Calu3 (cell line): ENCODE measurements at regions not wholly inside any gene's neighbourhood (a gene's known extent, or its start where the extent isn't known, plus 50 kb on each side); places are given as distances from the start of the nearest gene placed in this dataset.

Source experiments
- BruUV-seq: library from RNA; stranded (reverse); fragments of 400-500 nt; replicated peaks from 2 replicates; lab custom pipeline; 2021; lab: Mats Ljungman, UMichigan
- CTCF ChIA-PET: fragments of 300-600 bp; sonication (Branson Sonifier 250); formaldehyde crosslinking; loops from one replicate; lab custom pipeline; 2022; ENCODE audit warnings: antibody characterized with exemption; lab: Charles Lee
- DNase-seq: peaks from one replicate; pipeline ENCODE4 v3.0.0; 2022
- H3K27ac Mint-ChIP-seq: one replicate; pipeline ENCODE4 v1.8.0; 2022; ENCODE audit warnings: mixed read lengths; ENCODE audit not compliant: unreplicated experiment
- H3K27me3 Mint-ChIP-seq: one replicate; pipeline ENCODE4 v1.8.0; 2022; ENCODE audit warnings: mixed read lengths; ENCODE audit not compliant: unreplicated experiment
- H3K36me3 Mint-ChIP-seq: one replicate; pipeline ENCODE4 v1.8.0; 2022; ENCODE audit warnings: mild to moderate bottlenecking, moderate library complexity, mixed read lengths; ENCODE audit not compliant: insufficient read depth, unreplicated experiment
- H3K4me1 Mint-ChIP-seq: one replicate; pipeline ENCODE4 v1.8.0; 2022; ENCODE audit warnings: mild to moderate bottlenecking, low read depth, mixed read lengths; ENCODE audit not compliant: unreplicated experiment
- H3K4me3 Mint-ChIP-seq: one replicate; pipeline ENCODE4 v1.8.0; 2022; ENCODE audit warnings: mild to moderate bottlenecking, low read depth, moderate library complexity, mixed read lengths; ENCODE audit not compliant: unreplicated experiment
- H3K9me3 Mint-ChIP-seq: one replicate; pipeline ENCODE4 v1.8.0; 2022; ENCODE audit warnings: low read depth, mixed read lengths; ENCODE audit not compliant: unreplicated experiment
- CTCF ChIP-seq: fragments of 200-600 bp; IDR thresholded peaks from one replicate; pipeline ENCODE4 v1.8.0; 2022; ENCODE audit warnings: antibody characterized with exemption; ENCODE audit not compliant: unreplicated experiment
- intact Hi-C: fragments of 100-400 bp; cut with micrococcal nuclease; formaldehyde crosslinking; loops from one replicate; pipeline ENCODE4 v1.10.0; 2022; ENCODE audit not compliant: unreplicated experiment

- Mint-ChIP-seq H3K4me3 (no peak overlapping the region), H3K36me3 (no peaks in the 10 kb centered on the region), H3K9me3 (no peaks in the 10 kb centered on the region), H3K27ac (no peak overlapping the region), H3K4me1 (peaks cover 9% of the 10 kb centered on the region), H3K27me3 (no peaks in the 10 kb centered on the region)
- intact Hi-C loops: loop anchor here (10.0 kb wide), 1 partner anchor 157 kb away; no protein-coding TSS in a partner anchor
- DNase-seq: no peak
- CTCF ChIA-PET: interaction anchor here (0.6 kb wide), 1 partner anchor 563 kb away, joined by 4 read pairs; no protein-coding TSS in a partner anchor
- BruUV-seq: no TSS peak
- TF ChIP-seq CTCF: no peak
These were observed 429.3 kb upstream of the THBS1 start for GRCh38 chr15:39151545-39151944.

- CTCF ChIA-PET: no interaction called here
- no peaks in the 10 kb centered on the region for H3K36me3 Mint-ChIP-seq
- H3K9me3 Mint-ChIP-seq: no peaks in the 10 kb centered on the region
- no TSS peak for BruUV-seq
- intact Hi-C loops: loop anchor here (10.0 kb wide), 1 partner anchor 158 kb away; no protein-coding TSS in a partner anchor
- no peak overlapping the region for H3K27ac Mint-ChIP-seq
- no peak overlapping the region for H3K4me3 Mint-ChIP-seq
- DNase-seq: no peak
- H3K27me3 Mint-ChIP-seq: no peaks in the 10 kb centered on the region
- no peak for TF ChIP-seq CTCF
- H3K4me1 Mint-ChIP-seq: peaks cover 9% of the 10 kb centered on the region
These were observed 427.7 kb upstream of the THBS1 start for GRCh38 chr15:39153058-39153714.

GRCh38 chr15:39153716-39154115, 427.2 kb upstream of the THBS1 start:
- CTCF ChIA-PET: interaction anchor here (0.6 to 1.7 kb wide), 2 partner anchors 28 to 246 kb away, joined by 3 to 6 read pairs; no protein-coding TSS in a partner anchor
- Mint-ChIP-seq H3K9me3 (no peaks in the 10 kb centered on the region), H3K27ac (no peak overlapping the region), H3K4me3 (no peak overlapping the region), H3K36me3 (no peaks in the 10 kb centered on the region), H3K4me1 (peaks cover 9% of the 10 kb centered on the region), H3K27me3 (no peaks in the 10 kb centered on the region)
- intact Hi-C loops: loop anchor here (10.0 kb wide), 1 partner anchor 159 kb away; no protein-coding TSS in a partner anchor
- no TSS peak for BruUV-seq
- no peak for TF ChIP-seq CTCF
- DNase-seq: peak; percentile 10

GRCh38 chr15:39154227-39154638, 426.6 kb upstream of the THBS1 start:
- CTCF ChIA-PET: interaction anchor here (0.6 to 1.7 kb wide), 2 partner anchors 29 to 246 kb away, joined by 3 to 6 read pairs; no protein-coding TSS in a partner anchor
- intact Hi-C loops: loop anchor here (10.0 kb wide), 1 partner anchor 159 kb away; no protein-coding TSS in a partner anchor
- H3K9me3 Mint-ChIP-seq: no peaks in the 10 kb centered on the region
- DNase-seq: no peak
- H3K4me1 Mint-ChIP-seq: peaks cover 9% of the 10 kb centered on the region
- no peak for TF ChIP-seq CTCF
- BruUV-seq: no TSS peak
- H3K4me3 Mint-ChIP-seq: no peak overlapping the region
- H3K27ac Mint-ChIP-seq: no peak overlapping the region
- H3K27me3 Mint-ChIP-seq: no peaks in the 10 kb centered on the region
- no peaks in the 10 kb centered on the region for H3K36me3 Mint-ChIP-seq
